Right renal pelvis (tissue), 4 donors: ENCODE measurements at regions not wholly inside any gene's neighbourhood (a gene's known extent, or its start where the extent isn't known, plus 50 kb on each side); places are given as distances from the start of the nearest gene placed in this dataset.
"Not testable (repeated sequence)": the region's sequence is repeated elsewhere in the genome, so short reads cannot be mapped to it uniquely, and the experiment has no call there.

Experiments used
- DNase-seq, 4 donors: peaks; one replicate each; pipeline ENCODE4 v3.0.0-alpha.2; 2013; ENCODE audit warnings: low read depth in 4 of 4, low spot score in 3 of 4, missing footprints in 1 of 4

DNA sequence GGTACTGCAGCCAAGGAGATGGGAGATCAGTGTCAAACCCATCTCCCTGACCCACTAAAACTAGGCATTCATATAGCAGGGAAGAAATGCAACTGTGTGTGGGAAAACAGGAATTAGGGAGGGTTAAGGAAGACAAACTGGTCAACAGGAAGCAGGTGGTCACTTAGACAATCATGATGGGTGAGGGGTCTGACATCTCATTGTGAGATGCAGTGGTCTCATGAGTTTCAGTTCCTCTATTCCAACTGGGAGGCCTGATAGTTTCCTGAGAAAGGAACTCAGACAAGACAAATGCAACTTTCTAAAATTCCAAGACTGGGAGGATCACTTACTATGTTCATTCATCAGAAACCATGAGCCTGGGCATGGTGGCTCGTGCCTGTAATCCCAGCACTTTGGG lies 361.4 kb upstream of the C16orf82 start:
- no peak for DNase-seq

DNA sequence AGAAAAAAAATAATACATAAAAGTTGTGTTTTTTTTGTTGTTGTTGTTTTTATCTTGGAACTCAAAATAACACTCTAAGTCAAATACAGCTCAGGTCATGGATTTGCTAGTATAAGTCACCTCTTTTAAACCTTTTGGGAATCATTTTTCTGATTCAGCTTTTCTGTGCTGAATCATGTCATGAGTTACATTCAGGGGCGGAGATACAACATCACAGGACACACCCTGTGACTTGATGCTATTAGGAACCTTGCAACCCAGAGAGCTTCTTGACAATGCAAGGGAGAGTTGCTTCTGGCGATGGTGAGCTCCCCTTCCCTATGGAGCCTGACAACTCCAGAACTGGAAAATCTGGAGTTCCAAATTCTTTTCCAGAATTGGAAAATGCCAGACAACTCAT lies 358.3 kb upstream of the C16orf82 start:
- DNase-seq: no peak

DNA sequence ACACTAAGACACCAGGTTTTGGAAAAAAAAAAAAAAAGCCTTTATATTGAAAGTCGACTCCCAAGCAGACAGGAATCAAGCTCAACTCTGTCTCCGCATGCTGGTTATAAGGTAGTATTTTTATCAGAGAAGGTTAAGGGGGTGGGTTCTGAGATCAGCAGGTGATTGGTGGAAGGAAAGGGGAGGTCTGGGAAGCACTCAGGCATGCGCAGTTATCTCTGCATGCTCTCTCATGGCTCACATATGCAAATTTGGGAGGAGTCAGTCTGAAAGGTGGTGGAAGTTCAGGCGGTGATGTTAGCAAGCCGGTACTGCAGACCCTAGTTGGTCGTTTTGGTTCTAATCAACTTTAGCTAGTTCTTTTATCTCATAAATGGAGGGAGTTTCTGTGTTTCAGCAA lies 357.6 kb upstream of the C16orf82 start:
- no peak for DNase-seq

DNA sequence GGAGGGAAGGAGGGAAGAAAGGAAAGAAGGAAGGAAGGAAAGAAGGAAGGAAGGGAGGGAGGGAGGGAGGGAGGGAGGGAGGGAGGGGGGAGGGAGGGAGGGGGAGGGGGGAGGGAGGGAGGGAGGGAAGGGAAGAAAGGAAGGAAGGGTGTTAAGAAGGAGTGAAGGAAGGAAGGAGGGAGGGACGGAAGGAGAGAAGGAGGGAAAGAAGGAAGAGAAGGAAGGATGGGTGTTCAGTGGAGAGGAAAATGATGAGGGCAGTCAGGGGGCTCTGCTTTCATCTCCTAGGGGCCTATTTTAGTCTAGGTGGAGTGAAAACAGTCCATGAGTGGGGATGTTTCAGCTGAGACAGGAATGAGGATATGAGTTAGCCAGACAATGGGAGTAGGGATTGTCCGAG lies 357.0 kb upstream of the C16orf82 start:
- no peak for DNase-seq

DNA sequence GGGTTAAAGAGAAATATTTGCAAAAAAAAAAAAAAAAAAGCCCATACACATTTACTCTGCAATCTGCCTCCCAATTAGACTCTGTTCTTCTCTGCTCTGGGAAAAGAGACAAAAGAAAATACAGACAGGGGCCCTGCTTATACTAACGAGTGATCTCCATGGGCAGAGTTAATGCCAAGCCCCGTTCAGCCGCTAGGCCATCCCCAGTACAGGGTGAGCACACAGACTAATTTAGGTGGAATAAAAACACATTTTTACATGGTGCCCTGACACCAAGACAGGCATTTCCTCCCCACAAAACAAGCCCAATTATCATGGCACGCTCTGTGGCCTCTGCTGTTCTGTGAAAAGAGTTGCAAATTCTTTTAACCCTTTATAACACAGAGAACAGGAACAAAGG lies 356.3 kb upstream of the C16orf82 start:
- DNase-seq: no peak

DNA sequence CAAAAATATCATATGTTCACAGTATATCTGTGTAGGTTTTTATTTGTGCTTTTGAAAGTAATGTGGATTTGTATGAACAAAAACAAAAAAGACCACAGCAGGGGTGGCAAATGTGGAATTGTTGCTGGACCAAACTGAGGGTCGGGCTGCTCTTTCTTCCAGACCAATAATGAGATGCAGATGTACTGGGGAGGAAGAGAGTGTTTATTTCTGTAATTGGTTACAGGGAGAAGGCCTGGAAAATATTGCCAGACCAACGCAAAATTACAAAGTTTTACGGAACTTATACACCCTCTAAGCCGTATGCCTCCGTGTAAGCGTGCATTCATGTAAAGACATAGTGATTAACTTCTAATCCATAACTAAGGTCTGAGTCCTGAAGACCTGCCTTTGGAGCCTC lies 353.9 kb upstream of the C16orf82 start:
- DNase-seq: no peak

DNA sequence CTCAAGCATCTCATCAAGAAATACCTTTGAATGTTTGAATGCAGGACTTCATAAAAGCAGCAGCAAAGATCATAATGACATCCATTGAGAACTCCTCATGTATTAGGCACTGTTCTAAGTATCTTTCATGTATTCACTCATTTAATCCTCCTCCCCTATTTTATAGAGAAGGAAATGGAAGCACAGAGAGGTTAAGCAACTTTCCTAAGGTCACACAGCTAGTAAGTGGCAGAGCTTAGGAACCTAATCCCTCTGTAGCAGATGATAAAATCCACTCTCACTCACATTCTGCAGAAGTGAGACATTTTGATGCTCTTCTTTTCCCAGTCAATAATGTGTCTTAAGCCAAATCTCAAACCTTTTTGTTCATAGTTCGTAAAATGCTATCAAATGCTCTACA lies 350.8 kb upstream of the C16orf82 start:
- no peak for DNase-seq

DNA sequence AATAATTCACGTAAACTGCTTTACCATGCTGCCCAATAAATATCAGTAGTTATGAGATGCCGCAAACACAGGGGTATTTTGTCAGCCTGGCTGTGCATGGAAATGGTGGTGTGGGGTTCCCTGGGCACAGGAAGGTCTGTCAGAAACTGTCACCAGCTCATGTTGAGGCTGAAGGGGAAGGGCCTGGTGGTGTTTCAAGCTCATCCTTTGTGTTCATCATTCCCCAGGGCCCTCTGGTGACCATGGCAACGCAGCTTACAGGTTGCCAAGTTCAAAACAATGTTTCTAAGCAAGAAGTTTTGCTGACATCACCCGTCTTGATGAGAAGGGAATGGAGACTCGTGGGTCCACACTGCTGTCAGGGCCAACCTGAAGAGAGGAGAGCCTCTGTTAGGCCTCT lies 348.9 kb upstream of the C16orf82 start:
- no peak for DNase-seq

DNA sequence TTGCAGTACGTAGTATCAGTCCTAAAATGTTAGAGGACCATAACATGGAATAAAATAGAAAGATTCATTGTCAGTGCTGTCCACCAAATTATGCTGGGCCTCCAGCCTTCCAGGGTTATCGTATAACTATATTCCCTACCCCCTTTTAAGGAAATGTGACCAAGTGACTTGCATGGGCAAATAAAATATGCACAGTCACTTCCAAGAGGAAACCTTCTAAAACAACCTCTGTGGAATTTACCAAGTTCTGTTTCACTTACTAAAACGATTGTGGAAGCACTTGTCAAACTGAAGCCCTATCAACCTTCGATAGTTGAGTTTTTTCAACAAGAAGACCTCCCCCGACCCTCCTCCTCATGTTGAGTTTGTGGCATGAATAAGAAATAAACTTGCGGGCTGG lies 345.4 kb upstream of the C16orf82 start:
- no peak for DNase-seq

DNA sequence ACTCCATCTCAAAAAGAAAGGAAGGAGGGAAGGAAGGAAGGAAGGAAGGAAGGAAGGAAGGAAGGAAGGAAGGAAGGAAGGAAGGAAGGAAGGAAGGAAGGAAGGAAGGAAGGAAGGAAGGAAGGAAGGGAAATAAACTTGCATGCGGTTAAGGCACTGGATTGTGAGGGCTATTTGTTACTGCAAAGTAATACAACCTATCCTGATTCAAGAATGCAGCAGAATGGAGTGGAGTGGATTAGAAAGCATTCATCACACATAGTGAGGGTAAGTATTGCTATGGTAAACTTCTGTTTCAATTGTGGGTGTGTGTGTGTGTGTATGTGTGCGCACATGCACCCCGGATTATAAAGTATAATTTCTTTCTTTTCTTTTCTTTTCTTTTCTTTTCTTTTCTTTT lies 344.8 kb upstream of the C16orf82 start:
- not testable (repeated sequence) for DNase-seq

DNA sequence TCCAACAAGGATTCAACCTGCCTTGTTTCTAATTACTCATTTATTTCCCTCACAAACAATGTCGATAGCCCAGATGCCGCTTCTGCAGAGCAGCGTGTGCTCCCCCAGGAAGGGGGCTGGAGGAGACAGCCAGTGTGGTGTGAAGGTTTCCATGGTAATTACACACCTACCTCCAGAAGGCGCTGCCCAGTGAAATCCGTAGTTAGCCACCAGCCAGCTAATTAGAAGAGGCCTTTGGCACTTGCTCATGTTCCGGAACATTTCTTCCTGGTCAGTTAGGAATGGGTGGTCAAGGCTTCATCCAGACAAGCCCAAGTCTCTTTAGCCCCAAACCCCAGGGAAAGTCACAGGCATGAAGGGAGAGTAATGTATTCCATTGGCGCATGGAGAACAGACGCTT lies 342.5 kb upstream of the C16orf82 start:
- DNase-seq: peak in 2 of 4 donors; percentile 28 to 30

DNA sequence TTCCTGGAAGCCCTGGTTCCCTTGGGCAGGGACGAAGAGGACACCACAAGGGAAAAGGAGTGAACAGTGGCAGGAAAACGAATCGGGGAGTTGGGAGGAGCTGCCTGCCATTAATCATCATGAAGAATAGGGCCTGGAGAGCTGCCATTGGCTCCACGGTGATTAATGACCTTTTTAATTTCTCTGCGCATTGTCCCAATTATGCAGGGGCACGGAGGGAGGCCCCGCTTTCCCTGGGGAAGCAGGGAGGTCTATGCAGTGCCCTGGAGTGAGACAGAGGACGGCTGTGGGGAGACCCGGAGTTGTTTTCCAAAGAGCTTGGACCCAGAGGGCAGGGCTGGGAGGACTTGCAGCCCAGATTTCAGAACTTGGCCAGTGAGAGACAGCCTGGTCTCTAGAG lies 338.9 kb upstream of the C16orf82 start:
- peak in 2 of 4 donors; percentile 20 to 22 for DNase-seq

DNA sequence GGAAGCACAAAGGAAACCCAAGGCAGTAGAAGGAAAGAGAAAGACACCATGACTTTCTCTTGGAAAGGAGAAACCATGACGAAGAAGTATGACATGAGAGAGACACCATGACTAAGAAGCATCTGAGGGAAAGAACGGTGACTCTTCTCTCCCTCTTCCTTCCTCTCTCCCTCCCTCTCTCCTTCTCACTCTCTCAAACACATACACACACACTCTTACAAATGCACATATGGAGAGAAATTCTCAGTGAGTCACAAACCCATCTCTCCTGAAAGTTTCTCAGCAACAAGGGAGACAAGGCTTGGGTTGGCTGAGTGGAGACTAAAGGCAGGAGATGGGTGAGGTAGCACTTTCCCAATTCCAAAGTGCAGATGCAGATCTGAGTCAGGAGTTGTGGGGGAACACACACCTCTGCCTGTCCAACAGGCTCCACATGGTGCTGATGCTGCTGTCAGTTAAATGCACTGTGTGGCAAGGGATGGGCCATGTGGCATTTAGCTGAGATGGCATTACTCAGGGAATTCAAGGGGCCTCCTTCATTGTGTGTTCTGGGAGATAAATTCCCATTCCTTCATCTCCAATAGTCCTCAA lies 336.7 kb upstream of the C16orf82 start:
- no peak for DNase-seq

DNA sequence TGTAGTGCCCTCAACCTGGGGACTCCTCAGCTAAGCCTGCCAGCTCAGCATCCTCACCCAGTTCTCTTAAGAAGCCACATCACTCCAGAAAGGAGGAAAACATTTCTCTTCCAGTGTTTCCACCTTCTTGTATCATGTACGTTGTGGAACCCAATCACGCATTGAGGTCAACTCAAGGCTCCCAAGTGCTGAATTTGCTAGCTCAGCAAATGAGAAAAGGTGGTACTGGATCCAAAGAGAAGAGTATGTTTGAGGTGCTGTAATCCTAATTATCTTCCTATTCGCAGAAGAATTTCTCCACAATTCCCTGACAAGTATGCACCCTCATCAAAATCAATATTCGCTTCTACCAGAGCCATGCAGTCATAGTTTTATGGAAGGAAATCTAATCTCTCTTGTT lies 335.0 kb upstream of the C16orf82 start:
- DNase-seq: no peak

DNA sequence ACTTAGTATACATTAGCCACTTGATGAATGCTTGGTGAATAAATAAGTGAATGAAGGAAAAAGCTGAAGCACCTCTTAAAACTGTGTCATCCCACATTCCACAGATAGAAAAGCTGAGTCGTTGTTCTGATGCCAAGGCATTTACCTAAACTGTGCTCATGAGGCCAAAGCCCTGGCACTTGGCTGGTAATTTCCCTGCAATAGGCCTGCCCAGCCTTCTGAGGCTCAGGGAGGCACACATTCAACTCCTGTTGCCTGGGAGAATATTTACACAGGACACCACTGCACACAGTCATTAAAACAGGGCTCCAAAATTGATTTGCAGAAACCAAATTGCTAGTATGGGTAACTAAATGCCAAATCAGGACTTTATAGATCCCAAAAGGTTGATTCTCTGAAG lies 333.0 kb upstream of the C16orf82 start:
- no peak for DNase-seq

DNA sequence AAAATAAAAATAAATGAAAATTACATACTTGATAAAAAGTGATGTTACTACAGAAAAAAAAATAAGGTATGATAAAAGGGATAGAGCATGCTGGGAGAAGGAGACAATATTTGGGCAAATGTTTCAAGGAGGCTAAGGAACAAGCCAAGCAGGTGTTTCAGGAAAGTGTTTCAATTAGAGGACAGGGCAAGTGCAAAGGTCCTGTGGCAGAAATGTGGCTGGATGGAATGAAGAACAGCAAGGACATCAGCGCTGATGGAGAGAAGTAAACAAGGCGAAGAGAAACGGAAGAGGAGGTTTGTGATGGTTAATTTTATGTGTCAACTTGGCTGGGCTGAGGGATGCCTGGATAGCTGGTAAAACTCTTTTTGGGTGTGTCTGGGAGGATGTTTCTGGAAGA lies 331.2 kb upstream of the C16orf82 start:
- DNase-seq: no peak

DNA sequence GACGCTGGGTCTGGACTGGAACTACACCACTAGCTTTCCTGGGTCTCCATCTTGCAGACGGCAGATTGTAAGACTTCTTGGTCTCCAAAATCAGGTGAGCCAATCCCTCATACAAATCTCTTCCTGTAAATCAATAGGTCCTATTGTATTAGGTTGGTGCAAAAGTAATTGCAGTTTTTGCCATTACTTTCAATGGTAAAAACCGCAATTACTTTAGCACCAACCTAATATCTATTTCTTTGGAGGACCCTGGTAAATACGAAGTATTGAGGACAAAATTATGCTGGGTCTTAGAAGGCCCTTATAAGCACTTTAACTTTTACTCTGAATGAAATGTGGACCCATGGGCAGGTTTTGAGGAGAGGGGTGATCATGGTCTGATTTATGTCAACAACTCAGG lies 330.6 kb upstream of the C16orf82 start:
- no peak for DNase-seq

DNA sequence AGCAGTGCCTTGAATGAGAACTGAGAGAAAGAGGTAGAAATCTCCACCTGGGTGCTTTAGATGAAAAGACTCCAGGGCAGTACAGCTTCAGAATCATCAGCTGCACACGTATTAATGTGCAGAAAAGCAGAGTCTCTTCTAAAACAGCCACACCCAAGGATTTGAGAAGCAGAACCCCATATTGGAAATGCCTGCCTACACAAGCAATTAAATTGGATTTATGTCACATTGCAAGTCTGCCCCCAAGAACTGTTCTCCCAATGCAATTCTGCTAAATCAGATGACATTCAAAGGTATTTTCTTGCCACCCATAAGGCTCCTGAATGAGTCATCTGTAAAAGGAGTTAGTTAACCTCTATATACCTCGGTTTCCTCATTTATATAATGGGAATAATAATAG lies 326.0 kb upstream of the C16orf82 start:
- no peak for DNase-seq

DNA sequence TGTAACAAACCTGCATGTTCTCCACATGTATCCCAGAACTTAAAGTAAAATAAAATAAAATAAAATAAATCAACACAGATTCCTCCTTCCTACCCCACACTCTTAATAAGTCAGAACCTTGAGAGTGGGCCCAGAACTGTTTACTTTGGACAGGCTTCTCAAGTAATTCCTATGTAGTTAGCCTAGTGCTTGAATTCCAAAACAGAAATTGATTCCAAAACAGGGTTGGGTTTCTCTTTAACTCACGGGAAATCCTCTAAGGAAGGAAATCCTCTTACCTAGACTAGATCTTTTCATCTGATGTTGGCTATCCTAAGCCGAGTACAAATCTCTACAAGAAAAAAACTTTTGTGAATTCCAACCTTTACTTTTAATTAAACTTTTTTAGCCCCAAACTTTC lies 324.7 kb upstream of the C16orf82 start:
- no peak for DNase-seq

DNA sequence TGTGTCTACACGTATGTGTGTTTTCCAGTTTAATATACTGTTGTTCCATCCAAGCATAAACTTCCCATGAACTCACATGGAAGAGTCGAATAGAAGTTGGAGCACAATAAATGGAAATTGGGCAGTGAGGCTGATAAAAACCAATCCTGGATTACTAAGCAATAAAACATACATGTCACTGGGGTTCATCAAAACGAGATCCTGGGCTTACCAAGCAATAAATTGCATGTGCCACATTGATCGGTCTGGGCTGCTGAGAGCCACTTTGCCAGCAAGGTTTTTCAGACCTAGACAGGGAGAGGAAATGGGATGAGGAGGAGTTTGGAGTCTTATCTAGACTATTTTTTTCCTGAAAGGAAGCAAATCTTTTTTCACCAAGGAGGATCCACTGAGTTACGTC lies 322.3 kb upstream of the C16orf82 start:
- DNase-seq: no peak

DNA sequence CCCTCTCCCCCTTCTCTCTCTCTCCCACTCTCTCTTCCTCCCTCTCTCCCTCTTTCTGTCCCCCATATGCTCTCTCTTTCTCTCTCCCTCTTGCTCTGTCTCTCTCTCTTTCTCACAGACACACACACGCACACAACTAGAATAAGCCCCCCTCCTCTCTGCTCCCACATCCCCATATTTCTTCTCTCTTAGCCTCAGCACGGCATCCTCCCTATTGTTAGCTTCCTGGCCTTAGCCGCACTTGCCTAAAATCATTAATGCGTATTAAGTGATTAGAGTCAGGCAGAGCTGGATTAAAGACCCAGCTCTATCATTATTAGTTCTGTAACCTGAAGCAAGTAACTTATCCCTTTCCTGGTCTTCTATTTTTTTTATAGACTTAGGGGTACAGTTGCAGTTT lies 319.0 kb upstream of the C16orf82 start:
- no peak for DNase-seq

DNA sequence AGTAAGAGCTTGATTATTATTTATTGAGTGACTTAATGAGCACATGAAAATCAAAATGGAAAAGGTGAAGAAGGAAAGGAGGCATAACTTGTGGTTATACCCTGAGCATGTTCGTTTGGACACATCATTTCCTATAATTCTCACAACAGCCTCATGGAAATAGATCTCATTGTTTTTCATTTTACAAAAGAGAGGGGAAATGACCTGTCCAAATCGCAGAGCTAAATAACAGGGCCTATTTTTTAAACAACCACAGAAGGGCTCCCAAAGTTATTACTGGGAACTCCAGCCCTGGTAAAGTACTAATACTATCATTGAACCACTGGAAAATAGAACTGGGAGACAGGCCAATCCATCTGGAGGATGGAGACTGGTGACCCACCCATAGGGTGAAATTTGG lies 317.7 kb upstream of the C16orf82 start:
- DNase-seq: no peak

DNA sequence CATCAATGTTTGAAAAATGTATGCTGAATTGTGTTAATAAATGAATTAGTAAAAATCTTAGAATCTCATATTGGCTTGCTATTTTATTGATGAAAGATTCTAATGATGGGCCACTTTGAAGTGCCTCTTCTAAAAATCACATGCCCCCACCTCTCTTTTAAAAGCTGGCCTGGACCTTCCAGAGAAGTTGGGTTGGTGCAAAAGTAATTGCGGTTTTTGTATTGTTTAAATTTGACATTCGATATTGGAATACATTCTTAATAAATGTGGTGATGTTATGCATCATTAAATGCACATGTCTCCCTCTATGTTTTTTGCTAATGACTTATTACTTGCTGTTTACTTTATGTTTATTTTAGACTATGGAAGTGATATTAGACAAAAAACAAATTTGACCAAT lies 314.6 kb upstream of the C16orf82 start:
- DNase-seq: no peak

DNA sequence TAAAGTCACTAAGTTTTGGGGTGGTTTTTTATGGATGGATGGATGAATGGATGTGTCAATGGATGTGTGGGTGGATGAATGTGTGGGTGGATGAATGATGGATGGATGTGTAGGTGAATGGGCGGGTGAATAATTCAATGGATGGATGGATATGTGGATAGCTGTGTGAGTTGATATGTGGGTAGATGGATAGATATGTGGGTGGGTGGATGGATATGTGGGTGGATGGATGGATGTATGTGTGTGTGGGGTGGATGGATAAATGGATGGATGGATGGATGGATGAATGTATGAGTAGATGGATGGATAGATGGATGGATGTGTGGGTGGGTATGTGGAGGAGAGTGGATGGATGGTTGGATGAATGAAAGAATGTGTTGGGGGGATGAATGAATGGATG lies 310.1 kb upstream of the C16orf82 start:
- DNase-seq: no peak
